HCT116 (cell line): ENCODE measurements at regions not wholly inside any gene's neighbourhood (a gene's known extent, or its start where the extent isn't known, plus 50 kb on each side); places are given as distances from the start of the nearest gene placed in this dataset.

Experiments
- ATAC-seq: fragments of 200-7000 bp; cut with Tn5 transposase; 2 replicates; pipeline ENCODE4 v1.9.1; 2020; ENCODE audit warnings: mild to moderate bottlenecking, moderate library complexity
- BruUV-seq: library from RNA; stranded (reverse); fragments of 400-500 nt; replicated peaks from 2 replicates; lab custom pipeline; 2021; lab: Mats Ljungman, UMichigan
- CTCF ChIA-PET: fragments of 300-600 bp; sonication (Branson Sonifier 250); formaldehyde crosslinking; loops from one replicate; lab custom pipeline; 2021; ENCODE audit warnings: antibody characterized with exemption; lab: Charles Lee
- POLR2A ChIA-PET: fragments of 300-600, 350-600 bp; sonication (Branson Sonifier 250); formaldehyde crosslinking; loops from one replicate; lab custom pipeline; 2021; ENCODE audit warnings: antibody characterized with exemption; lab: Charles Lee
- RAD21 ChIA-PET, 2 experiments: fragments of 300-600 bp; sonication (Branson Sonifier 250); formaldehyde crosslinking; loops; one replicate each; lab custom pipeline; 2023; ENCODE audit warnings: low total read pairs in 2 of 2; ENCODE audit not compliant: uncharacterized antibody in 2 of 2, unreplicated experiment in 2 of 2, low non-redundant PET in 1 of 2; lab: Charles Lee
- DNase-seq: peaks from one replicate; pipeline ENCODE4 v3.0.0-alpha.2; 2010; ENCODE audit warnings: low read depth, low spot score
- H2AFZ ChIP-seq: fragments of 200-600 bp; shearing (Covaris generic), sonication (generic); 2 replicates; pipeline ENCODE4 v1.6.1; 2017; ENCODE audit warnings: low read depth, mixed run types, mixed read lengths, antibody characterized with exemption, low read length; ENCODE audit not compliant: poor library complexity, severe bottlenecking
- H3K27ac ChIP-seq: 2 replicates; pipeline ENCODE4 v1.5.1; 2012; ENCODE audit warnings: low read depth, low read length
- H3K27me3 ChIP-seq: fragments of 200-600 bp; sonication (generic); 2 replicates; pipeline ENCODE4 v1.6.1; 2016; ENCODE audit warnings: mixed run types, low read length, mixed read lengths; ENCODE audit not compliant: insufficient read depth
- H3K36me3 ChIP-seq, 2 experiments: fragments of 200-500 bp in 1 of 2; fragments of 200-600 bp in 1 of 2; sonication (Bioruptor generic) in 1 of 2; sonication (generic) in 1 of 2; 2 replicates each; pipeline versions ENCODE4 v1.5.1 to v1.6.1; 2014 to 2016; ENCODE audit warnings: low read length in 2 of 2, inconsistent platforms in 1 of 2, mixed read lengths in 1 of 2, mixed run types in 1 of 2; ENCODE audit not compliant: insufficient read depth in 2 of 2, control insufficient read depth in 1 of 2
- H3K4me1 ChIP-seq, 2 experiments: fragments of 200-600 bp in 1 of 2; sonication (generic) in 1 of 2; 2 replicates each; pipeline versions ENCODE4 v1.5.1 to v1.6.1; 2012 to 2017; ENCODE audit warnings: low read length in 2 of 2, inconsistent platforms in 1 of 2, mild to moderate bottlenecking in 1 of 2, mixed read lengths in 1 of 2, mixed run types in 1 of 2, moderate library complexity in 1 of 2; ENCODE audit not compliant: insufficient read depth in 2 of 2, control insufficient read depth in 1 of 2
- H3K4me2 ChIP-seq: fragments of 200-600 bp; sonication (generic); 2 replicates; pipeline ENCODE4 v1.6.1; 2017; ENCODE audit warnings: mixed run types, low read length, mixed read lengths
- H3K4me3 ChIP-seq, 2 experiments: fragments of 200-600 bp in 1 of 2; sonication (generic) in 1 of 2; replicated peaks in 1 of 2; 2 replicates each; pipeline ENCODE4 v1.5.1; 2011 to 2016; ENCODE audit warnings: low read length in 2 of 2, control low read depth in 1 of 2, low read depth in 1 of 2, mild to moderate bottlenecking in 1 of 2, mixed read lengths in 1 of 2, mixed run types in 1 of 2
- H3K79me2 ChIP-seq: fragments of 200-600 bp; sonication (generic); 2 replicates; pipeline ENCODE4 v1.6.1; 2017; ENCODE audit warnings: mild to moderate bottlenecking, mixed run types, low read length, moderate library complexity, mixed read lengths; ENCODE audit not compliant: insufficient read depth
- H3K9ac ChIP-seq: fragments of 200-600 bp; sonication (generic); 2 replicates; pipeline ENCODE4 v1.6.1; 2016; ENCODE audit warnings: low read length, mixed read lengths
- H3K9me2 ChIP-seq: fragments of 200-600 bp; sonication (generic), shearing (Covaris generic); 2 replicates; pipeline ENCODE4 v1.6.1; 2017; ENCODE audit warnings: mixed run types, mild to moderate bottlenecking, moderate library complexity; ENCODE audit not compliant: insufficient read depth
- H3K9me3 ChIP-seq, 2 experiments: fragments of 200-500 bp in 1 of 2; fragments of 200-600 bp in 1 of 2; sonication (Bioruptor generic) in 1 of 2; sonication (generic) in 1 of 2; 2 replicates each; pipeline ENCODE4 v1.6.1; 2014 to 2017; ENCODE audit warnings: low read length in 2 of 2, mixed read lengths in 2 of 2, inconsistent platforms in 1 of 2, low read depth in 1 of 2, mild to moderate bottlenecking in 1 of 2, mixed run types in 1 of 2, moderate library complexity in 1 of 2; ENCODE audit not compliant: control insufficient read depth in 1 of 2, insufficient read depth in 1 of 2
- H4K20me1 ChIP-seq: fragments of 200-600 bp; sonication (generic), shearing (Covaris generic); 2 replicates; pipeline ENCODE4 v1.6.1; 2017; ENCODE audit warnings: mixed run types, mild to moderate bottlenecking, moderate library complexity; ENCODE audit not compliant: insufficient read depth
- ATF3 ChIP-seq: IDR thresholded peaks from 2 replicates; pipeline ENCODE4 v1.6.1; 2012
- CBX3 ChIP-seq: IDR thresholded peaks from 2 replicates; pipeline ENCODE4 v1.6.1; 2012; ENCODE audit warnings: low read depth
- CEBPB ChIP-seq: IDR thresholded peaks from 2 replicates; pipeline ENCODE4 v1.6.1; 2012; ENCODE audit warnings: low read depth
- CTCF ChIP-seq, 3 experiments: fragments of 200-600 bp in 1 of 3; sonication (generic) in 1 of 3; IDR thresholded peaks in 2 of 3; conservative IDR thresholded peaks in 1 of 3; 2 replicates each; pipeline ENCODE4 v1.5.1; 2012 to 2017; ENCODE audit warnings: low read depth in 2 of 3, low read length in 2 of 3, antibody characterized with exemption in 1 of 3, borderline replicate concordance in 1 of 3, control low read depth in 1 of 3, mild to moderate bottlenecking in 1 of 3, mixed read lengths in 1 of 3, mixed run types in 1 of 3, moderate library complexity in 1 of 3; ENCODE audit not compliant: insufficient read depth in 1 of 3
- EGR1 ChIP-seq: IDR thresholded peaks from 2 replicates; pipeline ENCODE4 v1.6.1; 2012; ENCODE audit warnings: low read depth
- EZH2 ChIP-seq: fragments of 200-600 bp; sonication (generic); IDR thresholded peaks from 2 replicates; pipeline ENCODE4 v1.6.1; 2017; ENCODE audit warnings: antibody characterized with exemption, mixed run types
- FOSL1 ChIP-seq: IDR thresholded peaks from 2 replicates; pipeline ENCODE4 v1.6.1; 2012; ENCODE audit warnings: low read depth
- JUND ChIP-seq: IDR thresholded peaks from 2 replicates; pipeline ENCODE4 v1.6.1; 2012
- POLR2A ChIP-seq: IDR thresholded peaks from 2 replicates; pipeline ENCODE4 v1.7.0; 2011; ENCODE audit warnings: borderline replicate concordance; ENCODE audit not compliant: insufficient read depth, insufficient read length; ENCODE audit errors: extremely low read depth
- POLR2AphosphoS5 ChIP-seq: IDR thresholded peaks from 2 replicates; pipeline ENCODE4 v1.6.1; 2011; ENCODE audit warnings: mild to moderate bottlenecking, low read depth, low read length, moderate library complexity
- RAD21 ChIP-seq: IDR thresholded peaks from 2 replicates; pipeline ENCODE4 v1.6.1; 2012; ENCODE audit warnings: low read depth, mild to moderate bottlenecking
- REST ChIP-seq: IDR thresholded peaks from 2 replicates; pipeline ENCODE4 v1.6.1; 2012; ENCODE audit warnings: low read depth
- SIN3A ChIP-seq: IDR thresholded peaks from 2 replicates; pipeline ENCODE4 v1.6.1; 2012; ENCODE audit warnings: low read depth
- SP1 ChIP-seq: IDR thresholded peaks from 2 replicates; pipeline ENCODE4 v1.6.1; 2012; ENCODE audit warnings: low read depth
- YY1 ChIP-seq: IDR thresholded peaks from 2 replicates; pipeline ENCODE4 v1.6.1; 2011; ENCODE audit warnings: low read length, low read depth, moderate library complexity, mild to moderate bottlenecking; ENCODE audit not compliant: insufficient replicate concordance; ENCODE audit errors: extremely low read depth
- ZBTB33 ChIP-seq: IDR thresholded peaks from 2 replicates; pipeline ENCODE4 v1.6.1; 2011; ENCODE audit warnings: mild to moderate bottlenecking, low read length, moderate library complexity; ENCODE audit not compliant: insufficient replicate concordance; ENCODE audit errors: extremely low read depth
- ZFX ChIP-seq: fragments of 450-650 bp; IDR thresholded peaks from 2 replicates; pipeline ENCODE4 v1.6.1; 2017
- ZNF274 ChIP-seq: fragments of 200-500 bp; sonication (Bioruptor generic); IDR thresholded peaks from 2 replicates; pipeline ENCODE4 v1.6.1; 2014; ENCODE audit warnings: mild to moderate bottlenecking, low read depth, low read length, inconsistent platforms
- intact Hi-C: fragments of 100-400 bp; cut with micrococcal nuclease; formaldehyde crosslinking; loops from 2 replicates; pipeline ENCODE4 v1.10.0; 2022

- Histone ChIP-seq H4K20me1 (no peaks in the 10 kb centered on the region), H3K4me2 (no peak overlapping the region), H3K9me3 (peaks cover 16 to 71% of the 10 kb centered on the region in 2 experiments; a peak in 2 of 4 replicates), H3K36me3 (no peaks in the 10 kb centered on the region), H3K9ac (no peak overlapping the region), H3K79me2 (no peaks in the 10 kb centered on the region), H2AFZ (no peak overlapping the region), H3K4me1 (no peaks in the 10 kb centered on the region), H3K9me2 (no peaks in the 10 kb centered on the region), H3K27ac (no peak overlapping the region), H3K4me3 (no peak overlapping the region), H3K27me3 (no peaks in the 10 kb centered on the region)
- intact Hi-C loops, result no loop called here
- BruUV-seq, result no TSS peak
- ChIA-PET RAD21 (no interaction called here), POLR2A (no interaction called here), CTCF (no interaction called here)
- DNase-seq (no peak), ATAC-seq (no peak)
- no peak for TF ChIP-seq EZH2
- no peak for TF ChIP-seq SP1
- no peak for TF ChIP-seq ATF3
- no peak for TF ChIP-seq RAD21
- TF ChIP-seq JUND, result no peak
- TF ChIP-seq EGR1, result no peak
- no peak for TF ChIP-seq YY1
- TF ChIP-seq POLR2AphosphoS5, result no peak
- TF ChIP-seq CBX3, result no peak
- no peak for TF ChIP-seq REST
- no peak for TF ChIP-seq CEBPB
- TF ChIP-seq ZFX, result no peak
- TF ChIP-seq POLR2A, result no peak
- TF ChIP-seq FOSL1, result no peak
- no peak for TF ChIP-seq CTCF (IDR thresholded peaks at IDR 0.05 in 2 of 3, conservative IDR thresholded peaks at IDR 0.05 in 1 of 3; ENCODE audit: borderline replicate concordance in 1 of 3, insufficient read depth in 1 of 3, low read depth in 2 of 3, low read length in 2 of 3)
- no peak for TF ChIP-seq ZNF274
- TF ChIP-seq ZBTB33, result no peak
- no peak for TF ChIP-seq SIN3A
These were observed 106.3 kb downstream of the SNRPN start for GRCh38 chr15:25060996-25061620.
